SK-N-SH treated with all-trans-retinoic acid at 6 μM for 48 hours (cell line): ENCODE measurements at regions not wholly inside any gene's neighbourhood (a gene's known extent, or its start where the extent isn't known, plus 50 kb on each side); places are given as distances from the start of the nearest gene placed in this dataset.

ENCODE experiments used
- ATAC-seq: fragments of 200-7000 bp; cut with Tn5 transposase; 3 replicates; pipeline ENCODE4 v1.9.1; 2020; ENCODE audit warnings: mild to moderate bottlenecking, moderate library complexity
- ARNTL ChIP-seq: fragments of 450-650 bp; formaldehyde crosslinking; IDR thresholded peaks from 2 replicates; pipeline ENCODE4 v1.5.0; 2020; ENCODE audit warnings: low read depth, mild to moderate bottlenecking, moderate library complexity, borderline replicate concordance
- BACH2 ChIP-seq: fragments of 250-450 bp; sonication (Bioruptor Pico); IDR thresholded peaks from 2 replicates; pipeline ENCODE4 v1.9.0; 2021; ENCODE audit warnings: mild to moderate bottlenecking, borderline replicate concordance
- CSDC2 ChIP-seq: fragments of 250-450 bp; sonication (Bioruptor Pico); IDR thresholded peaks from 2 replicates; pipeline ENCODE4 v1.5.0; 2020; ENCODE audit warnings: mild to moderate bottlenecking, moderate library complexity
- CSRNP3 ChIP-seq: fragments of 250-450 bp; sonication (Bioruptor Pico); IDR thresholded peaks from 2 replicates; pipeline ENCODE4 v1.5.1; 2021; ENCODE audit warnings: mild to moderate bottlenecking, moderate library complexity
- ESRRG ChIP-seq: fragments of 250-450 bp; sonication (Bioruptor Pico); IDR thresholded peaks from 2 replicates; pipeline ENCODE4 v1.6.1; 2021; ENCODE audit warnings: mild to moderate bottlenecking
- PATZ1 ChIP-seq: fragments of 250-450 bp; sonication (Bioruptor Pico); IDR thresholded peaks from 2 replicates; pipeline ENCODE4 v1.8.0; 2020; ENCODE audit warnings: mild to moderate bottlenecking, moderate library complexity, borderline replicate concordance
- POU6F1 ChIP-seq: fragments of 250-450 bp; sonication (Bioruptor Pico); IDR thresholded peaks from 2 replicates; pipeline ENCODE4 v1.8.0; 2021; ENCODE audit warnings: low read depth, mild to moderate bottlenecking, moderate library complexity, borderline replicate concordance
- PPARA ChIP-seq: fragments of 250-450 bp; sonication (Bioruptor Pico); IDR thresholded peaks from 2 replicates; pipeline ENCODE4 v1.5.0; 2020; ENCODE audit warnings: mild to moderate bottlenecking, borderline replicate concordance
- RARB ChIP-seq: fragments of 250-450 bp; sonication (Bioruptor Pico); IDR thresholded peaks from 2 replicates; pipeline ENCODE4 v1.8.0; 2021; ENCODE audit warnings: mild to moderate bottlenecking, moderate library complexity
- TCF4 ChIP-seq: fragments of 250-450 bp; sonication (Bioruptor Pico); IDR thresholded peaks from 2 replicates; pipeline ENCODE4 v1.8.0; 2021; ENCODE audit warnings: mild to moderate bottlenecking, moderate library complexity, borderline replicate concordance
- TOX ChIP-seq: fragments of 250-450 bp; sonication (Bioruptor Pico); IDR thresholded peaks from 2 replicates; pipeline ENCODE4 v1.8.0; 2021; ENCODE audit warnings: mild to moderate bottlenecking, moderate library complexity, borderline replicate concordance
- TSHZ2 ChIP-seq: fragments of 250-450 bp; sonication (Bioruptor Pico); IDR thresholded peaks from 2 replicates; pipeline ENCODE4 v1.5.0; 2020; ENCODE audit warnings: mild to moderate bottlenecking, moderate library complexity
- ZC3H10 ChIP-seq: fragments of 250-450 bp; sonication (Bioruptor Pico); IDR thresholded peaks from 2 replicates; pipeline ENCODE4 v1.5.1; 2021; ENCODE audit warnings: mild to moderate bottlenecking, moderate library complexity
- ZFP3 ChIP-seq: fragments of 250-450 bp; sonication (Bioruptor Pico); IDR thresholded peaks from 2 replicates; pipeline ENCODE4 v1.5.0; 2020; ENCODE audit warnings: mild to moderate bottlenecking, moderate library complexity
- ZFP30 ChIP-seq: fragments of 450-650 bp; formaldehyde crosslinking; IDR thresholded peaks from 2 replicates; pipeline ENCODE4 v1.5.0; 2022; ENCODE audit warnings: mild to moderate bottlenecking, moderate library complexity
- ZNF565 ChIP-seq: fragments of 450-650 bp; formaldehyde crosslinking; conservative IDR thresholded peaks from 2 replicates; pipeline ENCODE4 v1.5.0; 2020; ENCODE audit warnings: low read depth, mild to moderate bottlenecking, moderate library complexity
- ZNF8 ChIP-seq: fragments of 450-650 bp; formaldehyde crosslinking; IDR thresholded peaks from 2 replicates; pipeline ENCODE4 v1.5.0; 2020; ENCODE audit warnings: mild to moderate bottlenecking, moderate library complexity
- TF ChIP-seq, protein P1 (sequence below): fragments of 250-450 bp; sonication (Bioruptor Pico); IDR thresholded peaks from 2 replicates; pipeline ENCODE4 v1.5.1; 2020; ENCODE audit warnings: low read depth, mild to moderate bottlenecking, moderate library complexity

DNA sequence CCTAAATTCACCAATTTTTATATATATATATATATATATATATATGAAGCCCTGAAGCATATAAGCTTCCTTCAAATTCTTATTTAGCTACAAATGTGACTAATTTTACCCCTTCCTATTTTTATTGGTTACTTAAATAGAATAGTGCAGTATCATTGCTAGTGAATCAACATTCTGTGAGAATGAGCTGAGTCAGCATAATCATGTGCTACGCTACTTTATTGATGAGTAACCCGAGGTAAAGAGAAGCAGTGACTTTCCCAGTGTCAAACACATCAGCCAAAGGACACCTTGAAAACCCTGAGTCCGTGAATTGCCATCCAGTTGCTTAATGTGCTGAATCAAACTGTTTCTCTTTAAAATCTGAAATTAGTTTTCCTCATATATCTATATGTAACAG lies 546.2 kb downstream of the DMRTA1 start:
- no peak for ATAC-seq

DNA sequence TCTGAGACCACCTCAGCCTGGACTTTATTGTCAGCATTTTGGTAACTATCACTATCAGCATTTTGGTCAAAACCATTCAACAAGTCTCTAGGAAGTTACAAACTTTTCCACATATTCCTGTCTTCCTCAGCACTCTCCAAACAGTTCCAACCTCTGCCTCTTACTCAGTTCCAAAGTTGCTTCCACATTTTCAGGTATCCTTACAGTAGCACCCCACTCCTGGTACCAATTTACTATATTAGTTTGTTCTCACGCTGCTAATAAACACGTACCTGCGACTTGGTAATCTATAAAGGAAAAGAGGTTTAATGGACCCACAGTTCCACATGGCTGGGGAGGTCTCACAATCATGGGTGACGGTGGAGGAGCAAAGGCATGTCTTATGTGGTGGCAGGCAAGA lies 551.3 kb downstream of the DMRTA1 start:
- ATAC-seq = no peak
- TF ChIP-seq RARB (CRISPR knock-in tag) (no peak), BACH2 (no peak), ZFP3 (no peak)

More for the DNA sequence above, 546.2 kb downstream of the DMRTA1 start:
- TF ChIP-seq, protein P1, sequence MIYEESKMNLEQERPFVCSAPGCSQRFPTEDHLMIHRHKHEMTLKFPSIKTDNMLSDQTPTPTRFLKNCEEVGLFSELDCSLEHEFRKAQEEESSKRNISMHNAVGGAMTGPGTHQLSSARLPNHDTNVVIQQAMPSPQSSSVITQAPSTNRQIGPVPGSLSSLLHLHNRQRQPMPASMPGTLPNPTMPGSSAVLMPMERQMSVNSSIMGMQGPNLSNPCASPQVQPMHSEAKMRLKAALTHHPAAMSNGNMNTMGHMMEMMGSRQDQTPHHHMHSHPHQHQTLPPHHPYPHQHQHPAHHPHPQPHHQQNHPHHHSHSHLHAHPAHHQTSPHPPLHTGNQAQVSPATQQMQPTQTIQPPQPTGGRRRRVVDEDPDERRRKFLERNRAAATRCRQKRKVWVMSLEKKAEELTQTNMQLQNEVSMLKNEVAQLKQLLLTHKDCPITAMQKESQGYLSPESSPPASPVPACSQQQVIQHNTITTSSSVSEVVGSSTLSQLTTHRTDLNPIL (CRISPR knock-in tag) = no peak
- TF ChIP-seq ZFP3 = no peak
- no peak for TF ChIP-seq CSDC2
- TF ChIP-seq ESRRG (CRISPR knock-in tag) = no peak
- no peak for TF ChIP-seq CSRNP3 (CRISPR knock-in tag)
- no peak for TF ChIP-seq ZFP30 (CRISPR knock-in tag)
- no peak for TF ChIP-seq RARB (CRISPR knock-in tag)
- TF ChIP-seq TSHZ2 (CRISPR knock-in tag) = no peak
- TF ChIP-seq PATZ1 (CRISPR knock-in tag) = no peak
- no peak for TF ChIP-seq ZNF8 (CRISPR knock-in tag)
- no peak for TF ChIP-seq TOX (CRISPR knock-in tag)

DNA sequence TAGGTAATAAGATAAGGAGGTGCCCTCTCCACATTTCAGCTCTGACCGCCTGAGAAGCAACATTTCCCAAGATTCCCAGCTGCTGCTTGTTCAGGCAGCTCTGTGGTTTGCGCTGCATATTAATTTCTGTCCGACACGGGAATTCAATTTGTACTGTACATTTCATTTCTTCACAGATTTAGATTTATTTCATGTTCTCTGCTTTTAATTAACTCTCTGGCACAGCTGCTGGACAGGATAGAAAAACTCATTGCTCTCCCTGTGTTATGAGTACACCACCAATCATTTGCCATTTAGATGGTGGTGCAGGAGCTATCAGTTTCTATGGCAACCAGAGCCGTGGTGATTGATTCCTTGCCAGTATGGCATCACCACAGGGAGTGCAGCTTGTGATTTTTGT lies 558.5 kb downstream of the DMRTA1 start:
- ATAC-seq = no peak
- no peak for TF ChIP-seq TCF4 (CRISPR knock-in tag)
- no peak for TF ChIP-seq PPARA (CRISPR knock-in tag)
- TF ChIP-seq CSDC2 = no peak
- TF ChIP-seq POU6F1 (CRISPR knock-in tag) = no peak
- TF ChIP-seq ZNF565 (CRISPR knock-in tag) = no peak
- no peak for TF ChIP-seq RARB (CRISPR knock-in tag)
- TF ChIP-seq, protein P1 (CRISPR knock-in tag) = no peak
- TF ChIP-seq BACH2 = no peak
- TF ChIP-seq ZC3H10 (CRISPR knock-in tag) = no peak
- TF ChIP-seq ARNTL (CRISPR knock-in tag) = no peak
- no peak for TF ChIP-seq CSRNP3 (CRISPR knock-in tag)
